HG03439 (cell line): ENCODE measurements at regions not wholly inside any gene's neighbourhood (a gene's known extent, or its start where the extent isn't known, plus 50 kb on each side); places are given as distances from the start of the nearest gene placed in this dataset.

Experiments
- ATAC-seq: cut with Tn5 transposase; IDR thresholded peaks from one replicate; pipeline ENCODE4 v1.9.1; 2021; ENCODE audit warnings: mild to moderate bottlenecking, moderate library complexity; ENCODE audit not compliant: unreplicated experiment

GRCh38 chr16:86052115-86052670 is 153.2 kb downstream of the IRF8 start:
- ATAC-seq, result no peak

DNA sequence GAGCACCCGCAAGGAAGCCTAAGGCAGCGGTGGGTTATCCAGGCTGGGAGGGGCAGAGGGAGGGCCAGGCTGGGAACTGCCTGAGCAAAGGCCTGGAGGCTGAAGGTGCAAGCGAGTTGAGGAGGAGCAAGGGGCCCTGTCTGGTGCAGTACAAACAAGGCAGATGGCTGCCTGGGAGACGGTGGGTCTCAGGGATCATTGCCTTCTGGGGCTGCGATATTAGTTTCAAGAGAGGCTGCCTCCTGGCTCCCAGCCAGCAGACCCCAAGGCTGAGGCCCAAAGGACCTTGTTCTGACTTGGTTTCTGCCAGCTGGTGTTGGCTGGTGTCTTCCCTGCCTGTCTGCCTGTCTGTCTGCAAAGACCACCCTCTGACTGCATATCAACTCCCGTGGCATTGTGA is 154.0 kb downstream of the IRF8 start:
- ATAC-seq, result no peak

GRCh38 chr16:86059253-86060171 is 160.6 kb downstream of the IRF8 start:
- no peak for ATAC-seq

- no peak for ATAC-seq
Measured at GRCh38 chr16:86060381-86061317, 161.7 kb downstream of the IRF8 start.

GRCh38 chr16:86061318-86061695 is 162.3 kb downstream of the IRF8 start:
- no peak for ATAC-seq

GRCh38 chr16:86061721-86062120 is 162.8 kb downstream of the IRF8 start:
- no peak for ATAC-seq

- ATAC-seq, result no peak
Measured at GRCh38 chr16:86062271-86062965, 163.5 kb downstream of the IRF8 start.

DNA sequence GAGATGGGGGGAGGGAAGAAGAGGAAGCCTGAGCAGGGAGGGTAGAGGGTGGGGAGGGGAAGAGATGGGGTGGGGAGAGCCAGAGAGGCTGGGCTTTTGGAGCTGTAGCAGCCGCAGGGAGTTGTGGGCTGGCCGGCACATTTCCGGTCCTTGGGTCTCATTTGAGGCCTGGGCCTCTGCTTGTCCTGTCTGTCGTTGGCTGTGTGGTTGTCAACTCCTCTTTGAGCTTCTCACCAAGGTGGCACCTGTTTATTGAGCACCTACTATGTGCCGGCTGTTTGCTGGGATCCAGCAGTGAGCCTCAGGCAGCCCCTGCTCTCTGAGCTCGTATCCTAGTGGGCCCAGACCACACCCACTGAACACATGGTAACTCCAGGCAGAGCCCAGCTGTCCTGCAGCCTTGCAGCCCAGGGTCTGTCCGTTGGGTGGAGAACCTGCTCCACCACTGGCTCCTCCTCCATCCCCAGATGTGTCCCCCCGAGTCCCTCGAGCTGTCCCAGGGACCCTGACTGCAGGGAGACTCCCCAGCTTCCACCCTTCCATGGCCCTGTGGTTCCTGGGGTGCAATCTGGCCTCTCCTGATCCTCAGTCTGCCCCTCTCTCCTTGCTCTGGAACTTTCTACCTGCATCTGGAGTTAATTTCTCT is 164.9 kb downstream of the IRF8 start:
- no peak for ATAC-seq

- no peak for ATAC-seq
Measured at GRCh38 chr16:86064431-86065250, 165.7 kb downstream of the IRF8 start.

- no peak for ATAC-seq
Measured at GRCh38 chr16:86065711-86066110, 166.7 kb downstream of the IRF8 start.

DNA sequence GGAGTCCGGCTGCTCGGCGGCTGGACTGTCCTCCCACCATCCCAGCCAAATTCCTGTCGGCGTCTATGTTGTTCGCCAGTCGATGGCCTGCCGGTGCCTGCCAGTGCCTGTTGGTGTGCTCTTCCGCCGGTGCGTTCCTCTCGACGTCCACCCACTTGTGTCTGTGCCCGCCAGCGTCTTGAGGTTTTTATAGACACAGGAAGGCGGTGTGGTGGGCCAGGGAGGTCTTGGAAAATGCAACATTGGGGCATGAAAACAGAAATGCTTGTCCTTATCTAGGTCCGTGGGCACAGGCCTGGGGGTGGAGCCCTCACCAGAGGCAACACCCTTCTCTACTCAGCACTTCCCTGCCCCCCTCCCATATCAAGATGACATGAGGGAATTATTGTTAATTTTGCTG is 167.8 kb downstream of the IRF8 start:
- no peak for ATAC-seq

DNA sequence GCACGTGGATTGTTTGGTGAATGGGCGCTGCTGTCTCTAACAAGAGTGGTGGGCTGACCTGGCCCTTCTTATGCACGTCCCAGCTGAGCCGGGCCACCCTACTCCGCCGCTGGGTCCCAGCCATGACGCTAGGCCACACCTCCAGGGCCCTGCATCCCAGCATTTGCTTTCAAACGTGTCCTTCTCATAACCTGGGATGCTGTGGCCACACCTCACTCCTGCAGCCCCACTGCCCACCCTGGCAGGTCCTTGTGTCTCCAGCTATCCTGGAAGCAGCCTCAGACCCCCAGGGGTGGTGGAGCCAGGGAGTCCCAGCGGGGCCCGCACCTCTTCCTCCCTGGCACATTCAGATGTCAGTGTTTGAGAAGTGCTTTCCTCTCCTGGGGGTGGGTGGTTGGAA is 168.6 kb downstream of the IRF8 start:
- ATAC-seq, result no peak

DNA sequence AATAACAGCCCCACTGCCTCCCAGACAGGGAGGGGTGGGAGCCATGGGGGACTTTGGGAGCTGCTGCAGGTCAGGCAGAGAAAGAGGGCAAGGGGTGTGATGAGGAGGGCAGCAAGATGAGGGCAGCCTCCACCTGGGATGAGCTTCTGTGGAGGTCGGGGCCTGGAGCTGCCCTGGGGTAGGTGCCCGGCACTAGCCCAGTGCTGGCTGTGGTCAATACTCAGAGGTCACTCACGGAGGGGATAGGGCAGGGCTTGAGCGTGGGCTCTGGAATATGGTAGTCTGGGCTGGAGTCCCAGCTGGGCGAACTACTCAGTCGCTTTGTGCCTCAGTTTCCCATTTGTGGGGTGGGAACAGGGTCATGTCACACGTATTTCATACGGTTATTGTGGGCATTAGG is 169.0 kb downstream of the IRF8 start:
- ATAC-seq, result no peak

DNA sequence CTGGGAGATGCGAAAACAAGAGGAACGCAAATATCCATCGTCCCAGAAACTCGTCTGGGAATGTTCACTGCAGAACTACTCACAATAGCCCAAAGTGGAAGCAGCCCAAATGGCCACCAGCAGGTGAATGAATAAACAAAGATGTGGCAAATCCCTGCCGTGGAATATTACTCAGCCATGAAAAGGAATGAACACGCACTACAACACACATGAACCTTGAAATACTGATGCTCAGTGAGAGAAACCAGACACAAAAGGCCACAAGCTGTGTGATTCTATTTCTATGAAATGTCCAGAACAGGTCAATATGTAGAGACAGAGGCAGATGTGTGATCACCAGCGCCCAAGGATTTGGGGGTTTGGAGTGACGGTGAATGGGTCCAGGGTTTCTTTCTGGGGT is 169.8 kb downstream of the IRF8 start:
- no peak for ATAC-seq

DNA sequence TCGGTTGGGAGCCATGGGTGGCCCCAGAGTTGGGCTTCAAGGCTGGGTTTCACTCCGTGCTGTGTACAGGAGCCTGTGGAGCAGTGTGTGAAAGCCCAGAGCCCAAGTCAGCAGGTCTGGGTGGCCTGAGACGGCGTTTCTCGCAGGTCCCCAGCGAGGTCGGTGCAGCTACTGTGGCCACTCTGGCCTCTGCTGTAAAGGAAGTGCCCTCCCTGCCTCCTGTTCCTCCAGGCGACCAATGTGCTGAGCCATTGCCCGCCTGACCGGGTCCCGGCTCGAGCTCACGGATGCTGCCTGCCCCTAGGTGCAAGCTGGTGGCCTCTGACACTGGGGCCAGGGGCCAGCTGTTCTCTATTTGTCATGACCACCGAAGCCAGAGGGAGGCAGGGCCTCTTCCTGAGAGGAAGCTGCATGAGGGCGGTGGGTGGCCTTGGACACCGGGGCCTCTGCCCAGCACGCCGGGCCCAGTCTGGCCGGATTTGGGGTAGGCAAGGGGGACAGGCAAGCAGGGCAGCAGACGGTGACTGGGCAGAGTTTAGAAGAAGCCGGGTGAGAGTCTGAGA is 170.9 kb downstream of the IRF8 start:
- ATAC-seq, result no peak

- no peak for ATAC-seq
Measured at GRCh38 chr16:86070484-86070883, 171.5 kb downstream of the IRF8 start.

DNA sequence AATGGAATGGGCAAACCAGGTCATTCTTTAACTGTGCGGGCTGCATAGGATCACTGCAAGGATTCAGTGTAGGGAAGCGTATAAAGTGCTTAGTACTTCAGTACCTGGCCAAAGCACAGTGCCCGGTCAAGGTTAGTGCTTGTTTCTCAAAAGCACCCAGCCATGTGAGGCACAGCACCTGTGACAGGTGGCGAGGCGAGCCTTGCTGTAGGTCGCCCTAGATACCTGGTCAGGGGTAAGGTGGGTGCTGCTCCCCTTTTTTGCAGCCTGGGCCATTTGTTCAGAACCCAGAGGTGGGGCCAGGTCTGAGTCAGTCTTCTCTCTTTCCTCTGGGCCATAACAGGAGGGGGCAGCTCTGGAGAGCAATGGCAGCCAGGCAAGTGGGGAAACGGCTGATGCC is 172.0 kb downstream of the IRF8 start:
- no peak for ATAC-seq

DNA sequence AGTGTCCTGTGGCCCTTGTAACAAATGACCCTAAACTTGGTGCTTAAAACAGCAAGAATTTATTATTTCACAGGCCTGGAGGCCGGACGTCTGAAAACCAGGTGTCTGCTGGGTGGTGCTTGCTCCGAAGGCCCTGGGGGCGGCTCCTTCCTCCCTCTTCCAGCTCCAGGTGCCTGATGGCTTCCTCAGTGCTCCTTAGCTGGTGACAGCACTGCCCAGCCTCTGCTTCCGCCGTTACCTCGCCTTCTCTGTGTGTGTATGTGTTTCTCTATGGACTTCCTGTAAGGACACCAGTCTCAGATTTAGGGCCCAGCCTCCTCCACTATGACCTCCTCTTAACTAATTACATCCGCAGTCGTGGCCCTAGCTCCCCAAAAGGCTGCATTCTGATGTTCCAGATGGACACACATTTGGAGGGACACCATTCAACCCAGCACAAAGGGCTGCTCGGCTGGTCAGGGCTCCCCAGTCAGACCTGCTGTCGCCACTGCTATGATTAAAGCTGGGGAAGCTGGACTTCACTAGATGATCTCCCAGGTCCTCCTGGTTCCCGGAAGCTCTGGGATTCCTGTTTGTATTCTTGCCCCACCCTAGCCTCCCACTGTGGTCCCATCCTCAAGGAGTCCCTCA is 172.8 kb downstream of the IRF8 start:
- no peak for ATAC-seq
